Heart left ventricle (tissue), 13 donors: ENCODE measurements at regions not wholly inside any gene's neighbourhood (a gene's known extent, or its start where the extent isn't known, plus 50 kb on each side); places are given as distances from the start of the nearest gene placed in this dataset.

Source experiments
- CTCF ChIP-seq, 12 donors: fragments of 200-600 bp; sonication (generic) in 4 of 12; IDR thresholded peaks; one replicate each; pipeline versions ENCODE4 v1.5.0 to v1.8.0; 2018 to 2022; ENCODE audit warnings: antibody characterized with exemption in 12 of 12, mild to moderate bottlenecking in 5 of 12
- POLR2A ChIP-seq, 2 donors: fragments of 450-650 bp; IDR thresholded peaks; one replicate each; pipeline ENCODE4 v1.6.1; 2017; ENCODE audit warnings: antibody characterized with exemption in 2 of 2, mild to moderate bottlenecking in 2 of 2, moderate library complexity in 2 of 2
- donor health status: ischemic (EF 13 %, LVEDD 7.1; RV severe dilation, severe dysfunction).
- donor health status: DM: no; HTN: yes; CAD: no.
- donor health status: DM: no; HTN: no; CAD: no.
- donor health status: ischemic (EF 25% LVEDD 6.9; RV normal size, moderate dysfunction).
- donor health status: ischemic (EF 25% LVEDD 5.7; RV mildly dilated, moderate dysfunction).
- donor health status: ischemic (EF 35%, LVEDD 5.7; RV mildly dilated, moderate dysfunction).
- donor health status: nonischemic (EF 11% LVEDD 7.7; RV severe dilation, severe dysfunction).
- donor health status: DM: yes; HTN: yes; CAD: no.
- donor health status: PGD.
- donor health status: ischemic (EF 29% LVEDD 5.4; RV normal size, mild dysfunction).
- donor health status: nonischemic (EF 23%, LVEDD 6.1; RV moderate dilation, normal function).

GRCh38 chr5:56749842-56750241 lies 65.5 kb upstream of the MAP3K1 start:
- TF ChIP-seq CTCF (IDR thresholded peaks at IDR 0.05) (no peak), POLR2A (IDR thresholded peaks at IDR 0.05) (no peak)
